ENCODE measurements at regions not wholly inside any gene's neighbourhood (a gene's known extent, or its start where the extent isn't known, plus 50 kb on each side); places are given as distances from the start of the nearest gene placed in this dataset.

DNA sequence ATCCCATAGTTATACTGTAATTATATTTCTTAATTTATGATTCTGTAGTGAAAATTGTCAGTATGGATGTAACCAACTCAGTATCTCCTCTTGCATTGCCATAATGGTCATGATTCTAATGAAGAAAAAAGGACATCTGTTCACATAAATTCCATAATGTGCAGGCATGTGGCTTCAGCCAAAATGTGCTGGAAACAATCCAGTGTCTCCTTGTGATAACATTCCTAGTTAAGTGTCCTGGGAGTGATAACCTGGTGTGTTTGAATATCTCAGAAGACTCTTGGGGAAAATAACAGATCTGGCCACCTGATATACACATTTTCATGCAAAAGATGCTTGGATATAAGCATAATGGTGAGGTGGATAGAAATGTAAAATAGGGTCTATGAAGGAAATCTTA, 2309.8 kb downstream of the PCDH7 start:
- TF ChIP-seq, protein P1, sequence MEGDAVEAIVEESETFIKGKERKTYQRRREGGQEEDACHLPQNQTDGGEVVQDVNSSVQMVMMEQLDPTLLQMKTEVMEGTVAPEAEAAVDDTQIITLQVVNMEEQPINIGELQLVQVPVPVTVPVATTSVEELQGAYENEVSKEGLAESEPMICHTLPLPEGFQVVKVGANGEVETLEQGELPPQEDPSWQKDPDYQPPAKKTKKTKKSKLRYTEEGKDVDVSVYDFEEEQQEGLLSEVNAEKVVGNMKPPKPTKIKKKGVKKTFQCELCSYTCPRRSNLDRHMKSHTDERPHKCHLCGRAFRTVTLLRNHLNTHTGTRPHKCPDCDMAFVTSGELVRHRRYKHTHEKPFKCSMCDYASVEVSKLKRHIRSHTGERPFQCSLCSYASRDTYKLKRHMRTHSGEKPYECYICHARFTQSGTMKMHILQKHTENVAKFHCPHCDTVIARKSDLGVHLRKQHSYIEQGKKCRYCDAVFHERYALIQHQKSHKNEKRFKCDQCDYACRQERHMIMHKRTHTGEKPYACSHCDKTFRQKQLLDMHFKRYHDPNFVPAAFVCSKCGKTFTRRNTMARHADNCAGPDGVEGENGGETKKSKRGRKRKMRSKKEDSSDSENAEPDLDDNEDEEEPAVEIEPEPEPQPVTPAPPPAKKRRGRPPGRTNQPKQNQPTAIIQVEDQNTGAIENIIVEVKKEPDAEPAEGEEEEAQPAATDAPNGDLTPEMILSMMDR (conservative IDR thresholded peaks at IDR 0.05; ENCODE audit: low read length), result no peak
- no peak for TF ChIP-seq EZH2phosphoT487 (IDR thresholded peaks at IDR 0.05; ENCODE audit: borderline replicate concordance)

All from Loucy (cell line).